BE2C (cell line): ENCODE measurements at regions not wholly inside any gene's neighbourhood (a gene's known extent, or its start where the extent isn't known, plus 50 kb on each side); places are given as distances from the start of the nearest gene placed in this dataset.

Experiments used
- DNase-seq: peaks from one replicate; pipeline ENCODE4 v3.0.0-alpha.2; 2020
- H3K27me3 ChIP-seq: fragments of 250-450 bp; sonication (Bioruptor Pico); 2 replicates; pipeline ENCODE4 v1.5.1; 2020; ENCODE audit warnings: mild to moderate bottlenecking
- H3K36me3 ChIP-seq: fragments of 250-450 bp; sonication (Bioruptor Pico); 2 replicates; pipeline ENCODE4 v1.5.1; 2020; ENCODE audit warnings: mild to moderate bottlenecking
- H3K4me1 ChIP-seq: fragments of 250-450 bp; sonication (Bioruptor Pico); 2 replicates; pipeline ENCODE4 v1.5.1; 2020
- H3K4me3 ChIP-seq: 2 replicates; pipeline ENCODE4 v1.5.1; 2011; ENCODE audit warnings: low read depth, low read length
- H3K9me3 ChIP-seq: fragments of 250-450 bp; sonication (Bioruptor Pico); 2 replicates; pipeline ENCODE4 v1.5.1; 2020
- CTCF ChIP-seq: IDR thresholded peaks from 2 replicates; pipeline ENCODE4 v1.5.1; 2012; ENCODE audit warnings: mild to moderate bottlenecking, low read depth, low read length

- no peaks in the 10 kb centered on the region for H3K36me3 ChIP-seq
- no peak overlapping the region for H3K4me3 ChIP-seq
- DNase-seq = no peak
- no peaks in the 10 kb centered on the region for H3K4me1 ChIP-seq
- H3K27me3 ChIP-seq = no peaks in the 10 kb centered on the region
- no peak for TF ChIP-seq CTCF
- H3K9me3 ChIP-seq = no peaks in the 10 kb centered on the region
Observed at GRCh38 chr6:18327626-18328025, 59.5 kb upstream of the RNF144B start.

- Histone ChIP-seq H3K36me3 (no peaks in the 10 kb centered on the region), H3K4me1 (no peaks in the 10 kb centered on the region), H3K4me3 (no peak overlapping the region), H3K9me3 (no peaks in the 10 kb centered on the region), H3K27me3 (no peaks in the 10 kb centered on the region)
- no peak for TF ChIP-seq CTCF
- DNase-seq = no peak
Observed at GRCh38 chr6:18326980-18327379, 60.2 kb upstream of the RNF144B start.

- no peak for TF ChIP-seq CTCF
- no peaks in the 10 kb centered on the region for H3K27me3 ChIP-seq
- H3K4me1 ChIP-seq = no peaks in the 10 kb centered on the region
- H3K9me3 ChIP-seq = no peaks in the 10 kb centered on the region
- no peak for DNase-seq
- no peaks in the 10 kb centered on the region for H3K36me3 ChIP-seq
- no peak overlapping the region for H3K4me3 ChIP-seq
Observed at GRCh38 chr6:18326001-18326400, 61.1 kb upstream of the RNF144B start.

- Histone ChIP-seq H3K36me3 (no peaks in the 10 kb centered on the region), H3K4me3 (no peak overlapping the region), H3K27me3 (no peaks in the 10 kb centered on the region), H3K9me3 (no peaks in the 10 kb centered on the region), H3K4me1 (no peaks in the 10 kb centered on the region)
- no peak for DNase-seq
- no peak for TF ChIP-seq CTCF
Observed at GRCh38 chr6:18324706-18325042, 60.3 kb upstream of the DEK start.

- Histone ChIP-seq H3K27me3 (no peaks in the 10 kb centered on the region), H3K9me3 (no peaks in the 10 kb centered on the region), H3K4me1 (no peaks in the 10 kb centered on the region), H3K4me3 (no peak overlapping the region), H3K36me3 (no peaks in the 10 kb centered on the region)
- DNase-seq = peak; percentile 13
- peak; percentile 71 for TF ChIP-seq CTCF
Observed at GRCh38 chr6:18323935-18324705, 59.8 kb upstream of the DEK start.

GRCh38 chr6:18317850-18318249 is 53.5 kb upstream of the DEK start:
- Histone ChIP-seq H3K9me3 (no peaks in the 10 kb centered on the region), H3K4me1 (no peaks in the 10 kb centered on the region), H3K27me3 (no peaks in the 10 kb centered on the region), H3K4me3 (no peak overlapping the region), H3K36me3 (no peaks in the 10 kb centered on the region)
- TF ChIP-seq CTCF = no peak
- no peak for DNase-seq
